ENCODE measurements at regions not wholly inside any gene's neighbourhood (a gene's known extent, or its start where the extent isn't known, plus 50 kb on each side); places are given as distances from the start of the nearest gene placed in this dataset.
A peak's percentile ranks its signal among the peaks of the same experiment; 100 is the strongest.

DNA sequence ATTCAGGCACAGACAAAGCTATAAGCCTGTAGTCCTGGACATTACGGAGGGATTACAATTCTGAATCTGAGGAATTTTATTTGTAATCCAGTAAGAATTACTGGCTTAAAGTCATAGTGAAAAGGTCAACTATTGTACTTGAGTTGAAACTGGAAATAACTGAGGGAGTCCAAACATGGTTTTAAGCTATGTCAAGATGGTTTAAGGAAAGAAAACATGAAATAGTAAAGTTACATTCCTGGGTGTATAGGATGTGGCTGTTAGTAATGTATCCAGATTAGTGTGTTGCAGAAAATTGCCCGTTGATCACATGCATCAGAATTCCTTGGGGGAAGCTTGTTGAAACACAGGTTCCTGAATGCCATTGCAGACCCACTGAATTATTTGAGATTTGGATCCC, 124.8 kb upstream of the GORAB start:
- DNase-seq (ENCODE audit: insufficient read length, low spot score) (no peak), FAIRE-seq (peak; percentile 72)

DNA sequence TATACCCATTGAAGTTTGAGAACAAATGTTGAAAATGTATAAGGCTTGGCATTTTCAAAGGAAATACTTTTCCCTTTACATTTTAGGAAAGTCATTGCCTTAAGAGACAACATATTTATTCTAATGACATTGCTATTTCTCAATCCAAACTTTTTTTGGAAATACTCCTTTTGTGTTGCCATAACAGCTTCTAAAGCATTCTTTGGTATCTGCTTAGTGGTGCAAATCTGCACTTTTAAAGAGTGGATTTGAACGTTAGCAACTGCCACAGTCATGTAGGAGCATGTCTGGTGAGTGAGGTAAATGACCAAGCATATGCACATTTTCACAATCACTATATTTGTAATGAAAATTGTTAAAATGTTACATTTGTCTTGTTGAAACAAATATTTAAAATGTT, 124.4 kb upstream of the GORAB start:
- TF ChIP-seq, protein P1, sequence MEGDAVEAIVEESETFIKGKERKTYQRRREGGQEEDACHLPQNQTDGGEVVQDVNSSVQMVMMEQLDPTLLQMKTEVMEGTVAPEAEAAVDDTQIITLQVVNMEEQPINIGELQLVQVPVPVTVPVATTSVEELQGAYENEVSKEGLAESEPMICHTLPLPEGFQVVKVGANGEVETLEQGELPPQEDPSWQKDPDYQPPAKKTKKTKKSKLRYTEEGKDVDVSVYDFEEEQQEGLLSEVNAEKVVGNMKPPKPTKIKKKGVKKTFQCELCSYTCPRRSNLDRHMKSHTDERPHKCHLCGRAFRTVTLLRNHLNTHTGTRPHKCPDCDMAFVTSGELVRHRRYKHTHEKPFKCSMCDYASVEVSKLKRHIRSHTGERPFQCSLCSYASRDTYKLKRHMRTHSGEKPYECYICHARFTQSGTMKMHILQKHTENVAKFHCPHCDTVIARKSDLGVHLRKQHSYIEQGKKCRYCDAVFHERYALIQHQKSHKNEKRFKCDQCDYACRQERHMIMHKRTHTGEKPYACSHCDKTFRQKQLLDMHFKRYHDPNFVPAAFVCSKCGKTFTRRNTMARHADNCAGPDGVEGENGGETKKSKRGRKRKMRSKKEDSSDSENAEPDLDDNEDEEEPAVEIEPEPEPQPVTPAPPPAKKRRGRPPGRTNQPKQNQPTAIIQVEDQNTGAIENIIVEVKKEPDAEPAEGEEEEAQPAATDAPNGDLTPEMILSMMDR (IDR thresholded peaks at IDR 0.05; ENCODE audit: insufficient read depth, missing control alignments), result no peak
- FAIRE-seq (peak; percentile 51), DNase-seq (ENCODE audit: insufficient read length, low spot score) (no peak)

More for the DNA sequence above, 124.8 kb upstream of the GORAB start:
- TF ChIP-seq, protein P1 (IDR thresholded peaks at IDR 0.05; ENCODE audit: insufficient read depth, missing control alignments), result no peak

DNA sequence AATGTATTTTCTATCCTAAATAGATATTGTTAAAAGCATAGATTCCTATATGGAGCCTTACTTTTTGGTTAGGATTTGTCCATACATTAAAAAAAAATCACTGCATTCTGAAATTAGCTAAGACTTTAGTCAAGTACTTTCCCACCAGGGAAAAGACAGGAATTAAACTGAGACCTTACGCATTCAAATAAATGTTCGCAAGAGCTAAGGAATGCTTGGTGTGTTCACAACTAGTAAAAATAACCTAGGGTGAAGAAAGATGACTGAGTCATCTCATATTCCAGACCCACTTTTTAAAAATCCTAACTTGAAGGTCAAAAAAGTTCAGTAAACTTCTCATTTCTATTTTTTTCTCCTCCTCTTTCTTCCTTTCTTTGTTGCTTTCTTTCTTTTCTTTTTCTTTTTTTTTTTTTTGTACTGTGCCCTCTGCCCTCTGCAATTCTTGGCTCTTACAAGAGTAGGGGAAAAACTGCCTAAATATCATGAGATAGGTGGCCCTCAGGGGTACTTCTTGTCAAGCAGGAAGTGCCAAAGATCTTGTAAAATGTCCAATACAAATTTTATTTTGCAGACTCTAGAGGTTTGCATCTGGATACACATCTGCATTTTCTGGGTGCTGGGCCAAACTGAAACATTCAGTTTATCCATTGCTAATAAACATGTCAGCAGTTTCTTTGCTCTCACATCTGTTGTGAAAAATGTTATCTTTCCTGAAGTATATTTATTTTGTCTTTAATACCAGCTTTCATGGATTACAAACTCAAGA, 121.4 kb upstream of the GORAB start:
- DNase-seq (ENCODE audit: insufficient read length, low spot score) (no peak), FAIRE-seq (peak; percentile 35)
- TF ChIP-seq, protein P1 (IDR thresholded peaks at IDR 0.05; ENCODE audit: insufficient read depth, missing control alignments), result no peak

DNA sequence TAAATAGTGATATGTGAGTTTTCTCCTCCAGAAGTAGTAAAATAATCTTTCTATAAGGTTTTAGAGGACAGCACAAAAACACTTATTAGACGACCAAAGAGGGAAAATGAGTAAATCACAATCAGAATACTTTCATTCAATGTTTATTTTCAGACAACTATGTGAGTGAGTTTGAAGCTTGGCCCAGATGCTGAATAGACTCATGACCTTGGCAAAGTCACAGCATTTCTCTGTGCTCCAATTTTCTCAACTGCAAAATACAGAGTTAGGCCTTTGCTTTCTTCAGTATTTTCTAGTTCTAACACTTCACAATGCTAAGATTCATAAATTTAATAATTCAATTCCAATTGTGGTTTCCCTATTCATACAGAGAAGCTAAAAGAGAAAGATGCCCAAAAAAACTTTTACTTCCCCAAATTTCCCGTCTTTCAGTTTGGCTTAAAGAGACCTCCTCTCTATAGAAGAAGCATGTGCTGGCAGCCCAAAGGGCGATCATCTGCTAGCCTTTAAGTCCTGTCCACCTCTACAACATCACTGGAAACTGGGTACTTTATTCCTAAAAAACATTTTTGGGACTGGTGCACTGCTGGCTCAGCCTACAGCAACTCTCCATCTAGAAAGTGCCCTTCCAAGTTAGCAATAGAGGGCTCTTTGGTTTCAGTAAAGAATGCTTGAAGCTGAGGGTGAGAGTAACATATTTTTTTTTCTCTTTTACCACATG, 116.8 kb upstream of the GORAB start:
- FAIRE-seq (no peak), DNase-seq (ENCODE audit: insufficient read length, low spot score) (no peak)
- TF ChIP-seq, protein P1 (IDR thresholded peaks at IDR 0.05; ENCODE audit: insufficient read depth, missing control alignments), result no peak

DNA sequence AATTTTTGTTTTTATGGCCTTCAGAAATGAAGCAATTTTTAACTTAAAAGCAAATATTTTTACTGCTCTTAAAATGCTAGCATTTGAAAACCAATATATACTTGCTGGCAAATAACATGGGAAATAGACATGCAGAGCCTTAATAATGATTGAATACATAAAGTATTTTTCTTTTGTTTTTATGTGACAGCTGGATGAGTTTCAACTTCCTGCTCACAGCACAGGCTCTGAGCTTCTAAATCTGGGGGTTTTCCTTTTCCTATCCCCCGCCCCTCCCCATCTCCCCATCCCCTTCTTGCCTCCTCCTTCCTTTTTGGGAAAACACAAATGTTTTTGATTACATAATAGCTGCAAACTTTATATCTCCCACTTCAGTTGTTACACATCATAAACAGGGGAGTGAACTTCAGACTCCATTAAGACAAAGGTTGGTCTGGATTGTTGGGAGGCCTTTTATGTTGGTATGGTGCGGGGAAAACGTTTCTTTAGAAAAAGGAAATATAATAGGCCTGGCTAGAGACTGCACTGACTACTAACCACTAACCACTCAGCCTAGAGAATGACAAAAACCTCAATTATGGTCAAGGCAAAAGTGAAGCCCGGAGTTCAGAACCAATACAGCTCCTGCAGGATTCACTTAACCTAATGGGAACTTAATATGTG, 116.1 kb upstream of the GORAB start:
- FAIRE-seq (no peak), DNase-seq (ENCODE audit: insufficient read length, low spot score) (no peak)
- TF ChIP-seq, protein P1 (IDR thresholded peaks at IDR 0.05; ENCODE audit: insufficient read depth, missing control alignments), result no peak

DNA sequence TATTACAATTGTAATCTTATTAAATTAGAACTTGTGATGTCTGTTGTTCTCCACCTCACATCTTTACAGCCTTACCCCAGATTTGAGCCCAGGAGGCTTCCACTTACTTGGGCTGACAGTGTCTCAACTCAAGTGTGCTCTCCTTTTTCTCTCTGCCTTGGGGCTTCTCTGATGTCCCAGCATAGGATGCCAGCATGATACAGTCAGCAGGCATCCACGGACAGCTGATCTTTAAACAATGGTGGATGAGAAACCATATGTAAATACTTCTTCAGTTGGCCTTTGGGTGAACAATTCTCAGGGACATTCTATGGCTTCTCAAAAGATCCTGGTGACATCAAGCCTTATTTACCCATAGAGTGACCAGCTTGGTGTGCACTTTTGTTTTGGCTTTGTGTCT, 107.6 kb upstream of the GORAB start:
- FAIRE-seq (no peak), DNase-seq (ENCODE audit: insufficient read length, low spot score) (no peak)

More for the DNA sequence above, 107.6 kb upstream of the GORAB start:
- TF ChIP-seq, protein P1 (IDR thresholded peaks at IDR 0.05; ENCODE audit: insufficient read depth, missing control alignments), result no peak

All from D721Med (cell line).